ENCODE measurements at regions not wholly inside any gene's neighbourhood (a gene's known extent, or its start where the extent isn't known, plus 50 kb on each side); places are given as distances from the start of the nearest gene placed in this dataset.

GRCh38 chr1:208965351-208965750, 618.2 kb upstream of the CAMK1G start:
- TF ChIP-seq CTCF (IDR thresholded peaks at IDR 0.05; ENCODE audit: poor library complexity, severe bottlenecking) (no peak), POLR2AphosphoS5 (IDR thresholded peaks at IDR 0.05) (no peak), TAF1 (IDR thresholded peaks at IDR 0.05; ENCODE audit: low read depth) (no peak), REST (IDR thresholded peaks at IDR 0.05; ENCODE audit: borderline replicate concordance) (no peak), RAD21 (conservative IDR thresholded peaks at IDR 0.05) (no peak), MXI1 (conservative IDR thresholded peaks at IDR 0.05; ENCODE audit: poor library complexity, severe bottlenecking) (no peak)
